ENCODE measurements at regions not wholly inside any gene's neighbourhood (a gene's known extent, or its start where the extent isn't known, plus 50 kb on each side); places are given as distances from the start of the nearest gene placed in this dataset.

GRCh38 chr6:160929831-160930230, 61.7 kb upstream of the MAP3K4 start:
- Histone ChIP-seq H3K36me3 (no peaks in the 10 kb centered on the region), H3K4me3 (ENCODE audit: low read depth in 1 of 2, low read length in 1 of 2) (no peak overlapping the region), H3K27me3 (peaks cover 62% of the 10 kb centered on the region), H3K4me1 (ENCODE audit: control insufficient read depth in 1 of 2, insufficient read depth in 1 of 2, low read depth in 1 of 2, low read length in 1 of 2) (no peaks in the 10 kb centered on the region), H3K27ac (no peak overlapping the region), H3K9me3 (no peaks in the 10 kb centered on the region)
- TF ChIP-seq, protein P1, sequence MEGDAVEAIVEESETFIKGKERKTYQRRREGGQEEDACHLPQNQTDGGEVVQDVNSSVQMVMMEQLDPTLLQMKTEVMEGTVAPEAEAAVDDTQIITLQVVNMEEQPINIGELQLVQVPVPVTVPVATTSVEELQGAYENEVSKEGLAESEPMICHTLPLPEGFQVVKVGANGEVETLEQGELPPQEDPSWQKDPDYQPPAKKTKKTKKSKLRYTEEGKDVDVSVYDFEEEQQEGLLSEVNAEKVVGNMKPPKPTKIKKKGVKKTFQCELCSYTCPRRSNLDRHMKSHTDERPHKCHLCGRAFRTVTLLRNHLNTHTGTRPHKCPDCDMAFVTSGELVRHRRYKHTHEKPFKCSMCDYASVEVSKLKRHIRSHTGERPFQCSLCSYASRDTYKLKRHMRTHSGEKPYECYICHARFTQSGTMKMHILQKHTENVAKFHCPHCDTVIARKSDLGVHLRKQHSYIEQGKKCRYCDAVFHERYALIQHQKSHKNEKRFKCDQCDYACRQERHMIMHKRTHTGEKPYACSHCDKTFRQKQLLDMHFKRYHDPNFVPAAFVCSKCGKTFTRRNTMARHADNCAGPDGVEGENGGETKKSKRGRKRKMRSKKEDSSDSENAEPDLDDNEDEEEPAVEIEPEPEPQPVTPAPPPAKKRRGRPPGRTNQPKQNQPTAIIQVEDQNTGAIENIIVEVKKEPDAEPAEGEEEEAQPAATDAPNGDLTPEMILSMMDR (IDR thresholded peaks at IDR 0.05): no peak

DNA sequence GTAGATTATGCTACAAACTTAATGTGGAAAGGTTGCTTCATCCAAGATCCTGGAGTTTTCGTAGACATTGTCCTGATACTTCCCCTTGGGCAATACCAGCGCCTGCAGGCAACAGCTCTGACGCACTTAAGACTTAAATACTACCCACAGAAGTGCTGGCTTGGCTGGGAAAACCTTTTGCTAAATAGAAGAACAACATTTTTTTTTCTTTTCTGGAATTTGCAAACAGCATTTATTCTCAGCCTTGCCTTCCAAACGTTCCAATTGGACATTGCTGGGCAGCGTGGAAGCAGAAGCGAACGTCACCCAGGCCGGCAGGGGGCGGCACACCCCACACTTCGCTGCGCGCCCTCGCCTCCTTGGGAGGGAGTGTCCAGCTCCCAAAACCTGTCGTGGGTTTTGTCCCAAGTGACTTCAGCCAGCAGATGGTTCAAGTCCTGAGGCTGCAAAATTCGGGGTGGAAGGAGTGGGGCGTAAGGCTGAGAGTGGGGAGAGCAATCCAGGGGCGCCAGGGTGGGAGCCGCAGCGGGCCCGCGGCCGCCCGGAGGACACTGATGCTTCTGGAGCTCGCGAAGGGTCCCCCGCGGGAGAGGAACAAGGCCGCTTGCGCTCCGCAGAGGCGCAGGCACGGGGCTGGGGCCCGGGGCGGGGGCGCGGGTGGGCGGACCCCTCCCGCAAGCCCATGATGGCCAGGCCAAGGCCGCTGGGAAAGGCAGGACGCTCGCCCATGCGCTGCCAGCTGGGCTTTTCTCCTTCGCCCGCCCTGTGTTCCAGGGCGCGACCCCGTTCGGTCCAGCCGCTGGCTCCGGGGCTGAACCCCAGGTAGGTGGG, 60.8 kb upstream of the MAP3K4 start:
- TF ChIP-seq, protein P1 (IDR thresholded peaks at IDR 0.05): no peak
- no peak overlapping the region for H3K4me3 ChIP-seq (ENCODE audit: low read depth in 1 of 2, low read length in 1 of 2)
- H3K27me3 ChIP-seq: peaks cover 67% of the 10 kb centered on the region

DNA sequence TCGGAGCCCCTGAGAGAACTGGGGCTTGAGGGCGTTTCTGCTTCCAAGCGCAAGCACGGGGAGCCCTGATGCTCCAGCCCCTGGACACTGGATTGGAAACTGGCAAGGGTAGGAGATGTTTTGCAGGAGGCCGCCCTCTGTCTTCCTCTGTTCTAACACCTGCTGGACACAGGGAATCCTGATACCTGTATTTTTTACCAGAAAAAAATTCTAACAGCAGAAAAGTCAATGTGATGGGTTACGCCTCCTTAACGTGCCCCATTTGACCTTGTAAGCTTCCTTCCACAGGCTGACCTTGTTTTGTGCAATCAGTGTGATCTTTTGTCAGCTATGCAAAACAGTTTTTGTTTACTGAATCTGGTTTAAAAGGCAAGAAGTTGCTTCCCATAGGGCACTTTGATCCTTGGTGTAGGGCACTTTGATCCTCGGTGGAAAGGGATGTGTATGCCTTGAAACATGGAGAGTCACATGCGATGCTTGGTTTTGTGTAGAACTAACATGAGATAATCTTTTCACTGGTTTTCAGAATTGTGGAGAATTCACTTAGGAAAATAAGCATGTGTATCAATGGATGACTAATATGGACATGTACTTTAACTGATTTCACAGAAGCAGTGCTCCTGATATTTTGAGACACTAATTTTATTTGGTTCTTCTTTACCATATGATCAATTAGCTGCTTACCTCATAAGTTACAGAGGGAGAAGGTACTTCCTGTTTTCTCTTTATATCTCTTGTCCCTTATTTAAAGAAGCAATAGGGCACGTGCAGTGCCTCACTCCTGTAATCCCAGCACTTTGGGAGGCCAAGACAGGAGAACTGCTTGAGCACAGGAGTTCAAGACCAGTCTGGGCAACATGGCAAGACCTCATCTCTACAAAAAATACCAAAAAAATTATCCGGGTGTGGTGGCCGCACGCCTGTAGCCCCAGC, 59.9 kb upstream of the MAP3K4 start:
- H3K36me3 ChIP-seq: no peaks in the 10 kb centered on the region
- H3K9me3 ChIP-seq: no peaks in the 10 kb centered on the region
- H3K27ac ChIP-seq: no peak overlapping the region
- TF ChIP-seq, protein P1 (IDR thresholded peaks at IDR 0.05): no peak
- H3K27me3 ChIP-seq: peaks cover 67% of the 10 kb centered on the region
- no peak overlapping the region for H3K4me3 ChIP-seq (ENCODE audit: low read depth in 1 of 2, low read length in 1 of 2)
- H3K4me1 ChIP-seq (ENCODE audit: control insufficient read depth in 1 of 2, insufficient read depth in 1 of 2, low read depth in 1 of 2, low read length in 1 of 2): no peaks in the 10 kb centered on the region

More for the DNA sequence above, 60.8 kb upstream of the MAP3K4 start:
- Histone ChIP-seq H3K27ac (no peak overlapping the region), H3K36me3 (no peaks in the 10 kb centered on the region), H3K4me1 (ENCODE audit: control insufficient read depth in 1 of 2, insufficient read depth in 1 of 2, low read depth in 1 of 2, low read length in 1 of 2) (no peaks in the 10 kb centered on the region), H3K9me3 (no peaks in the 10 kb centered on the region)

DNA sequence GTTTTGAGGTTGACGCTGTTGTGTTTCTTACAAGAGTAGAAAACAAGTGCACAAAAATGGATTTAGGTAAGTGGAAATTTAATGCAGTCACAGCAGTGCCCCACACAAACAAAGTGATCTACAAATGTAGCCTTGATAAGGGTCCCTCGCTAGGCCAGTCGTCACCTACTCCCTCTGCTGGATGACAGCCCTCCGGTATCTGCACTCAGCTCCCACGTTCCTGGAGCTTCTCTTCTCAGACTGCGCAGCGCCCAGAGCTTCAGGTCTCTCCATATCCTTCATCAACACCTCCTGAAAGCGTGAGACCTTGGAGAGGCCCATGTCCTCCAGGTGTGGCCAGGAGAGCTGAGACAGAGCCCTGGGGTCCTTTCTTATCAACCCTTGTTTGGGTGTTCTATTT, 58.3 kb upstream of the MAP3K4 start:
- Histone ChIP-seq H3K36me3 (no peaks in the 10 kb centered on the region), H3K27me3 (peaks cover 67% of the 10 kb centered on the region), H3K4me1 (ENCODE audit: control insufficient read depth in 1 of 2, insufficient read depth in 1 of 2, low read depth in 1 of 2, low read length in 1 of 2) (no peaks in the 10 kb centered on the region), H3K4me3 (ENCODE audit: low read depth in 1 of 2, low read length in 1 of 2) (no peak overlapping the region), H3K9me3 (no peaks in the 10 kb centered on the region), H3K27ac (no peak overlapping the region)
- TF ChIP-seq, protein P1 (IDR thresholded peaks at IDR 0.05): no peak

- peaks cover 61% of the 10 kb centered on the region for H3K27me3 ChIP-seq
- H3K4me3 ChIP-seq (ENCODE audit: low read depth in 1 of 2, low read length in 1 of 2): no peak overlapping the region
- no peaks in the 10 kb centered on the region for H3K4me1 ChIP-seq (ENCODE audit: control insufficient read depth in 1 of 2, insufficient read depth in 1 of 2, low read depth in 1 of 2, low read length in 1 of 2)
- no peak overlapping the region for H3K27ac ChIP-seq
- TF ChIP-seq, protein P1 (IDR thresholded peaks at IDR 0.05): no peak
- H3K36me3 ChIP-seq: no peaks in the 10 kb centered on the region
- no peaks in the 10 kb centered on the region for H3K9me3 ChIP-seq
Observed at GRCh38 chr6:160934157-160934556, 57.4 kb upstream of the MAP3K4 start.

Data from neutrophil (primary cell).